GM06990 (cell line): ENCODE measurements at regions not wholly inside any gene's neighbourhood (a gene's known extent, or its start where the extent isn't known, plus 50 kb on each side); places are given as distances from the start of the nearest gene placed in this dataset.

Source experiments
- DNase-seq: peaks from one replicate; pipeline ENCODE4 v3.0.0-alpha.2; 2011; ENCODE audit not compliant: insufficient read length; ENCODE audit errors: extremely low read depth
- H3K27me3 ChIP-seq: replicated peaks from 2 replicates; pipeline ENCODE4 v1.6.0; 2011; ENCODE audit warnings: low read length; ENCODE audit not compliant: control insufficient read depth, insufficient read depth
- H3K36me3 ChIP-seq: 2 replicates; pipeline ENCODE4 v1.5.1; 2011; ENCODE audit warnings: low read length; ENCODE audit not compliant: control insufficient read depth, insufficient read depth
- H3K4me3 ChIP-seq: replicated peaks from 2 replicates; pipeline ENCODE4 v1.5.1; 2011; ENCODE audit warnings: low read depth, mild to moderate bottlenecking, control low read depth, low read length
- CTCF ChIP-seq: IDR thresholded peaks from 2 replicates; pipeline ENCODE4 v1.5.1; 2011; ENCODE audit warnings: low read length, control low read depth, mild to moderate bottlenecking, inconsistent platforms; ENCODE audit not compliant: insufficient read depth, poor library complexity, severe bottlenecking

GRCh38 chr2:95539290-95539689 lies 52.5 kb upstream of the TRIM43 start:
- Histone ChIP-seq H3K4me3 (no peak overlapping the region; the same call in 1 of the 2 replicates), H3K27me3 (no peaks in the 10 kb centered on the region), H3K36me3 (no peaks in the 10 kb centered on the region)
- TF ChIP-seq CTCF = no peak
- no peak for DNase-seq

GRCh38 chr2:95539836-95540235 lies 52.0 kb upstream of the TRIM43 start:
- DNase-seq = peak; percentile 70
- Histone ChIP-seq H3K27me3 (no peaks in the 10 kb centered on the region), H3K36me3 (no peaks in the 10 kb centered on the region), H3K4me3 (peak overlapping the region; percentile 32)
- no peak for TF ChIP-seq CTCF
